Dendritic cell treated with granulocyte-macrophage colony-stimulating factor and Interleukin-4, amounts not matched to agents 40 ng/mL and 50 ng/mL, for 4 days (primary cell): ENCODE measurements at regions not wholly inside any gene's neighbourhood (a gene's known extent, or its start where the extent isn't known, plus 50 kb on each side); places are given as distances from the start of the nearest gene placed in this dataset.
"Not testable (repeated sequence)": the region's sequence is repeated elsewhere in the genome, so short reads cannot be mapped to it uniquely, and the experiment has no call there.

Experiments used
- H3K27ac Mint-ChIP-seq: one replicate; pipeline ENCODE4 v1.8.0; 2022; ENCODE audit warnings: mild to moderate bottlenecking, mixed read lengths
- H3K27me3 Mint-ChIP-seq: one replicate; pipeline ENCODE4 v1.8.0; 2022; ENCODE audit warnings: mild to moderate bottlenecking, mixed read lengths
- H3K36me3 Mint-ChIP-seq: one replicate; pipeline ENCODE4 v1.8.0; 2022; ENCODE audit warnings: low read depth, mixed read lengths
- H3K4me1 Mint-ChIP-seq: one replicate; pipeline ENCODE4 v1.8.0; 2022; ENCODE audit warnings: low read depth, mixed read lengths
- H3K4me3 Mint-ChIP-seq: one replicate; pipeline ENCODE4 v1.8.0; 2022; ENCODE audit warnings: mild to moderate bottlenecking, moderate library complexity, mixed read lengths
- H3K9me3 Mint-ChIP-seq: one replicate; pipeline ENCODE4 v1.8.0; 2022; ENCODE audit warnings: mixed read lengths
- intact Hi-C: fragments of 100-400 bp; cut with micrococcal nuclease; formaldehyde crosslinking; loops from one replicate; pipeline ENCODE4 v1.15.0; 2022

DNA sequence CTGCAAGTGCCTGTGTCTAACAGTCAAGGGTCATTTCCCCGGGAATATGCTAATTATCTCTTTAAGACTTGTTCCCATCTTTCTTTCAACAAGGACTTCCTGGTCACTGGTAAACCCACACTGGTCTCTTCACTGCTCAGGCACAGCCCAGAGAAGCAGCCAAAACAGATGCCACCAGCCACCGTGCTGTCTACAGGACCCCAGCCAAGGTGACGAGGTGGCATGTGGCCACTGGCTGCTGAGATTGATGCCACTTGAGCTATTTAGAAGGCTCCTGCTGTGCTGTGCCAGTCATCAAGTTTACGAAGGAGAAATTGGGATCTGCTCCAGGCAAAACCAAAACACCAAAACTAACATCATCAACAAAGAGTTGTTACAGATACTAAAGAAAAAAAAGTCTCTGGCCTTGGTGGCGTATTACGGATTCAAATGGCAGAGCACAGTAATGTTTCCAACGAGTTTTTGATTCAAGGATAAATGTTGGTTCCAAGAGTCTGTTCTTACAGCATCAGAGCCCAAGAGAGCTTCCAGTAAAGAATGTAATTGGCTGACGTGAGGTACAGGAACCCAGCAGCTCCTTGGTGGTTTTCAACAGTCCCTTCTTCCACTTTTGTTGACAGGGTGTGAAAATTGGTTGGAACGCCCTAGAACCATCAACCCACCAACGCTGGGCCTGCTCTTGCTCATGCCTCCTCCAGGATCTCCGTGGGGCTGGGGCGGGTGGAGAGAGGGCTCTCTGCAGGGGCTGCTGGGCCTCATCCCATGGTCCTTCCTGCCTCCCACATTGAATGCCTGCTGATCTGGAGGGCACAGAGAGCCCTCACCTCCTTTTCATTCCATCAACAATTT lies 63.7 kb upstream of the ZCCHC2 start:
- Mint-ChIP-seq H3K9me3 (no peaks in the 10 kb centered on the region), H3K4me3 (no peak overlapping the region), H3K27ac (no peak overlapping the region), H3K27me3 (no peaks in the 10 kb centered on the region), H3K36me3 (no peaks in the 10 kb centered on the region), H3K4me1 (peaks cover 47% of the 10 kb centered on the region)
- intact Hi-C loops: no loop called here

DNA sequence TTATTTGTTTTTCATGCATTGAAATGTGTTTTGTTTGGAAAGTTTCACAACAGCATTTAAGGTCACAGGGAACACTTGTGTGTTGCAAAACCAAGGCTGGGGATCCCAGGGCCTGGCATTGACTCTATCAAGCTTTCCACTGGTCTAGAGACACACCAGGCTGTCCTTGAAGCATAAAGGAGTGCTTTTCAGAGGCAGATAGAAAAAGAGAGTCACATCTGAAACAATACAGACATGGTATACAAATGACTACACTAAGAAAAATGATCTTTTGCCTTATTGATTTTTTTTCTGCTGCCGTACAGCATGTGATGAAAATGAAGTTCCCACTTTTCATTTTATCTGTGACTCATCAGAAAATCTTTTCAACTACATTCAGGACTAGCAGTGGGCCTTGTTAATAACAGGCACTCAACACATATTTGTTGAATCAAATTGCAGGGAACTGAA lies 61.9 kb upstream of the ZCCHC2 start:
- H3K9me3 Mint-ChIP-seq: peaks cover 7% of the 10 kb centered on the region
- intact Hi-C loops: no loop called here
- H3K36me3 Mint-ChIP-seq: no peaks in the 10 kb centered on the region
- H3K4me1 Mint-ChIP-seq: peaks cover 41% of the 10 kb centered on the region
- peak overlapping the region; percentile 58 for H3K27ac Mint-ChIP-seq
- no peak overlapping the region for H3K4me3 Mint-ChIP-seq
- no peaks in the 10 kb centered on the region for H3K27me3 Mint-ChIP-seq

DNA sequence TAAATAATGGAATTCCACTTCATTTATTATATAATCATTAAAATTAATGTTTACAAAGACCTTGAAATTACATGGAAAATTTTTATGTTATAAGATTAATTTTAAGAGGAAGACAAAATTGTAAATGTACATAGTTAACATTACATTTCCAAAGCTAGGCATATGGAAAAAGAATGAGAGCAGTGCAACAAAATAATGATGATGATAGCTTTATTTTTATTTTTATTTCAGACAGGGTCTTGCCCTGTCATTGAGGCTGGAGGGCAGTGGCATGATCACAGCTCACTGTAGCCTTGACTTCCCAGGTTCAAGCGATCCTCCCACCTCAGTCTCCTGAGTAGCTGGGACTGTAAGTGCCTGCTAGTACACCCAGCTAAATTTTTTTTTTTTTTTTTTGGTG lies 61.2 kb upstream of the ZCCHC2 start:
- Mint-ChIP-seq H3K27me3 (no peaks in the 10 kb centered on the region), H3K4me1 (peaks cover 41% of the 10 kb centered on the region), H3K27ac (no peak overlapping the region), H3K4me3 (no peak overlapping the region), H3K9me3 (peaks cover 7% of the 10 kb centered on the region), H3K36me3 (no peaks in the 10 kb centered on the region)
- intact Hi-C loops: no loop called here

DNA sequence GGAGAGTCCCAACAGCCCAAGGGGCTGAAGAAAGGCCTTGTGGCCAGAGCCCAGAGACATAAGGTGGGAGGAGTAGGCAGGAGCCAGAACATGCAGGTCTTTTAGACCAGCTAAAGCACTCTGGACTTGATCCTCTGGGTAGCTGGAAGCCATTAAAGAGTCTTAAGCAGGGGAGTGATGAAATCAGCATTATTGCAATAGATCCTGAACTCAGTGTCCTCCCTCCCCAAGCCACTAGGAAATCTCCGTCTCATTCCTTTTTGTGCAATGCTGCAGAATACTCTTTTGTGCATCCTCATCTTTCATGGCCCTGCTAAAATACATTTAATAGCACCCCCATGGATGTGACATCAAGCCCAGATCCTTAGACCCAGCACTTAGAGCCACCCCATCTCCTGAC lies 58.6 kb upstream of the ZCCHC2 start:
- no peaks in the 10 kb centered on the region for H3K36me3 Mint-ChIP-seq
- H3K27me3 Mint-ChIP-seq: no peaks in the 10 kb centered on the region
- intact Hi-C loops: no loop called here
- H3K4me3 Mint-ChIP-seq: no peak overlapping the region
- H3K4me1 Mint-ChIP-seq: peaks cover 30% of the 10 kb centered on the region
- H3K27ac Mint-ChIP-seq: no peak overlapping the region
- H3K9me3 Mint-ChIP-seq: peaks cover 24% of the 10 kb centered on the region

DNA sequence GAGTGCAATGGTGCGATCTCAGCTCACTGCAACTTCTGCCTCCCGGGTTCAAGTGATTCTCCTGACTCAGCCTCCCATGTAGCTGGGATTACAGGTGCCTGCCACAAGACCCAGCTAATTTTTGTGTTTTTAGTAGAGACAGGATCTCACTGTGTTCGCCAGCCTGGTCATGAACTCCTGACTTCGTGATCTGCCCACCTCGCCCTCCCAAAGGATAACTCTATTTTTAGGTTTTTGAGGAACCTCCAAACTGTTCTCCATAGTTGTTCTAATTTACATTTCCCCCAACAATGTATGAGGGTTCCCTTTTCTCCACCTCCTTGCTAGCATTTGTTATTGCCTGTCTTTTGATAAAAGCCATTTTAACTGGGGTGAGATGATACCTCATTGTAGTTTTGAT lies 53.7 kb upstream of the ZCCHC2 start:
- peaks cover 17% of the 10 kb centered on the region for H3K4me1 Mint-ChIP-seq
- peaks cover 54% of the 10 kb centered on the region for H3K9me3 Mint-ChIP-seq
- H3K36me3 Mint-ChIP-seq, H3K4me3 Mint-ChIP-seq, intact Hi-C loops, H3K27ac Mint-ChIP-seq, H3K27me3 Mint-ChIP-seq: not testable (repeated sequence)
